A549 (cell line): ENCODE measurements at regions not wholly inside any gene's neighbourhood (a gene's known extent, or its start where the extent isn't known, plus 50 kb on each side); places are given as distances from the start of the nearest gene placed in this dataset.

Source experiments
- ATAC-seq, 2 experiments: fragments of 200-7000 bp in 1 of 2; fragments of >200 bp in 1 of 2; cut with Nextera tagmentation in 1 of 2; cut with Tn5 transposase in 1 of 2; 3 replicates each; pipeline versions ENCODE4 v1.8.0 to v1.9.1; 2018 to 2020; ENCODE audit warnings: mild to moderate bottlenecking in 1 of 2, moderate library complexity in 1 of 2
- CTCF ChIA-PET: fragments of 300-600 bp; sonication (Branson Sonifier 250); formaldehyde crosslinking; extraction: SDS; loops from one replicate; lab custom pipeline; 2021; ENCODE audit warnings: antibody characterized with exemption, inconsistent platforms; lab: Yijun Ruan, JAX
- POLR2A ChIA-PET: fragments of 350-600 bp; formaldehyde crosslinking; extraction: SDS; loops from one replicate; lab custom pipeline; 2021; ENCODE audit warnings: antibody characterized with exemption, inconsistent platforms; lab: Yijun Ruan, JAX
- DNase-seq, 2 experiments: peaks; one replicate each; pipeline versions ENCODE4 v3.0.0 to v3.0.0-alpha.2; 2011 to 2016; ENCODE audit warnings: low read depth in 1 of 2, low spot score in 1 of 2
- FAIRE-seq: peaks from 2 replicates; lab custom pipeline; 2011; peaks lifted over from hg19 to GRCh38; lab: Jason Lieb, UNC
- H3K27ac ChIP-seq, 2 experiments: fragments of >200 bp; sonication (Bioruptor Twin); formaldehyde crosslinking; 3 replicates each; pipeline ENCODE4 v1.5.1; 2016 to 2017
- H3K4me1 ChIP-seq: fragments of >200 bp; sonication (Bioruptor Twin); formaldehyde crosslinking; 3 replicates; pipeline ENCODE4 v1.6.1; 2016
- H3K4me2 ChIP-seq: fragments of >200 bp; sonication (Bioruptor Twin); formaldehyde crosslinking; 3 replicates; pipeline ENCODE4 v1.6.1; 2016
- H3K4me3 ChIP-seq: fragments of >200 bp; sonication (Bioruptor Twin); formaldehyde crosslinking; 3 replicates; pipeline ENCODE4 v1.5.1; 2016
- H3K9me3 ChIP-seq: fragments of >200 bp; sonication (Bioruptor Twin); formaldehyde crosslinking; 3 replicates; pipeline ENCODE4 v1.6.1; 2016
- CBX8 ChIP-seq: fragments of 200-600 bp; sonication (generic); IDR thresholded peaks from 2 replicates; pipeline ENCODE4 v1.6.1; 2016
- CHD2 ChIP-seq: fragments of 150-350 bp; IDR thresholded peaks from 2 replicates; pipeline ENCODE4 v1.6.1; 2014; ENCODE audit warnings: low read length; ENCODE audit not compliant: partially characterized antibody
- CHD4 ChIP-seq: fragments of 200-600 bp; sonication (generic); IDR thresholded peaks from 2 replicates; pipeline ENCODE4 v1.6.1; 2016; ENCODE audit warnings: antibody characterized with exemption, mild to moderate bottlenecking, borderline replicate concordance
- E2F6 ChIP-seq: IDR thresholded peaks from 2 replicates; pipeline ENCODE4 v1.6.1; 2012; ENCODE audit warnings: low read depth, borderline replicate concordance
- ELK1 ChIP-seq: fragments of 150-350 bp; IDR thresholded peaks from 2 replicates; pipeline ENCODE4 v1.6.1; 2014; ENCODE audit warnings: low read depth, mild to moderate bottlenecking, low read length
- EP300 ChIP-seq, 2 experiments: fragments of >200 bp; sonication (Bioruptor Twin); formaldehyde crosslinking; IDR thresholded peaks; 2 replicates in 1 of 2; 3 replicates in 1 of 2; pipeline ENCODE4 v1.6.1; 2016 to 2017
- ESRRA ChIP-seq: fragments of 150-350 bp; IDR thresholded peaks from 2 replicates; pipeline ENCODE4 v1.6.1; 2014; ENCODE audit warnings: mild to moderate bottlenecking, low read length, borderline replicate concordance
- FOSL2 ChIP-seq, 2 experiments: fragments of 450-650 bp in 1 of 2; fragments of >200 bp in 1 of 2; sonication (Bioruptor Twin) in 1 of 2; formaldehyde crosslinking; IDR thresholded peaks; 2 replicates each; pipeline versions ENCODE4 v1.5.0 to v1.6.1; 2016 to 2020; ENCODE audit warnings: mild to moderate bottlenecking in 1 of 2, moderate library complexity in 1 of 2
- FOXS1 ChIP-seq: fragments of 250-450 bp; sonication (Bioruptor Pico); IDR thresholded peaks from 2 replicates; pipeline ENCODE4 v1.5.0; 2020; ENCODE audit warnings: mild to moderate bottlenecking, moderate library complexity
- GATA3 ChIP-seq: IDR thresholded peaks from 2 replicates; pipeline ENCODE4 v1.6.1; 2012; ENCODE audit warnings: borderline replicate concordance
- HES2 ChIP-seq: fragments of >200 bp; sonication (Bioruptor Twin); formaldehyde crosslinking; IDR thresholded peaks from 2 replicates; pipeline ENCODE4 v1.6.1; 2016
- HEYL ChIP-seq: fragments of 250-450 bp; sonication (Bioruptor Pico); IDR thresholded peaks from 2 replicates; pipeline ENCODE4 v1.8.0; 2021; ENCODE audit warnings: mild to moderate bottlenecking, moderate library complexity
- HOXA7 ChIP-seq: fragments of 250-450 bp; sonication (Bioruptor Pico); IDR thresholded peaks from 2 replicates; pipeline ENCODE4 v1.5.0; 2020; ENCODE audit warnings: mild to moderate bottlenecking, moderate library complexity
- HOXB5 ChIP-seq: fragments of 250-450 bp; sonication (Bioruptor Pico); IDR thresholded peaks from 2 replicates; pipeline ENCODE4 v1.5.0; 2020; ENCODE audit warnings: mild to moderate bottlenecking, moderate library complexity
- JUN ChIP-seq, 2 experiments: fragments of >200 bp; sonication (Bioruptor Twin); formaldehyde crosslinking; IDR thresholded peaks; 2 replicates in 1 of 2; 3 replicates in 1 of 2; pipeline ENCODE4 v1.6.1; 2016 to 2017
- KDM1A ChIP-seq: fragments of 200-600 bp; sonication (generic); IDR thresholded peaks from 2 replicates; pipeline ENCODE4 v1.6.1; 2016; ENCODE audit warnings: low read depth, mild to moderate bottlenecking
- KDM5A ChIP-seq: fragments of 200-600 bp; sonication (generic); IDR thresholded peaks from 2 replicates; pipeline ENCODE4 v1.6.1; 2016; ENCODE audit warnings: antibody characterized with exemption, mild to moderate bottlenecking
- MAFK ChIP-seq: fragments of 450-650 bp; IDR thresholded peaks from 2 replicates; pipeline ENCODE4 v1.6.1; 2014; ENCODE audit not compliant: partially characterized antibody
- MAX ChIP-seq: IDR thresholded peaks from 2 replicates; pipeline ENCODE4 v1.6.1; 2012
- MAZ ChIP-seq: fragments of 150-350 bp; IDR thresholded peaks from 2 replicates; pipeline ENCODE4 v1.6.1; 2014; ENCODE audit warnings: antibody characterized with exemption, low read depth, low read length, borderline replicate concordance
- MYC ChIP-seq: IDR thresholded peaks from 2 replicates; pipeline ENCODE4 v1.6.1; 2012; ENCODE audit warnings: mild to moderate bottlenecking, inconsistent platforms, low read length, improper control_type of control experiment, borderline replicate concordance
- NFE2L2 ChIP-seq: fragments of 150-350 bp; conservative IDR thresholded peaks from 2 replicates; pipeline ENCODE4 v1.6.1; 2014; ENCODE audit warnings: low read length
- NR3C1 ChIP-seq: fragments of >200 bp; sonication (Bioruptor Twin); formaldehyde crosslinking; IDR thresholded peaks from 3 replicates; pipeline ENCODE4 v1.6.1; 2017
- PBX3 ChIP-seq: IDR thresholded peaks from 2 replicates; pipeline ENCODE4 v1.6.1; 2012
- POLR2AphosphoS2 ChIP-seq: conservative IDR thresholded peaks from 2 replicates; pipeline ENCODE4 v1.6.1; 2012; ENCODE audit warnings: low read length, improper control_type of control experiment, inconsistent platforms
- RAD21 ChIP-seq, 2 experiments: fragments of >200 bp in 1 of 2; sonication (Bioruptor Twin) in 1 of 2; formaldehyde crosslinking in 1 of 2; IDR thresholded peaks in 1 of 2; conservative IDR thresholded peaks in 1 of 2; 2 replicates in 1 of 2; 3 replicates in 1 of 2; pipeline ENCODE4 v1.6.1; 2012 to 2018; ENCODE audit warnings: inconsistent platforms in 1 of 2
- RFX5 ChIP-seq: fragments of 450-650 bp; IDR thresholded peaks from 2 replicates; pipeline ENCODE4 v1.7.1; 2014; ENCODE audit warnings: antibody characterized with exemption, mild to moderate bottlenecking, moderate library complexity
- RNF2 ChIP-seq: fragments of 200-600 bp; sonication (generic); IDR thresholded peaks from 2 replicates; pipeline ENCODE4 v1.6.1; 2016; ENCODE audit warnings: low read depth, mild to moderate bottlenecking, antibody characterized with exemption, moderate library complexity, borderline replicate concordance
- SMC3 ChIP-seq: fragments of >200 bp; sonication (Bioruptor Twin); formaldehyde crosslinking; IDR thresholded peaks from 3 replicates; pipeline ENCODE4 v1.6.1; 2018; ENCODE audit warnings: inconsistent platforms
- TFCP2L1 ChIP-seq: fragments of 250-450 bp; sonication (Bioruptor Pico); IDR thresholded peaks from 2 replicates; pipeline ENCODE4 v1.5.0; 2021; ENCODE audit warnings: mild to moderate bottlenecking
- ZC3H11A ChIP-seq: fragments of 450-650 bp; IDR thresholded peaks from 2 replicates; pipeline ENCODE4 v1.6.1; 2014; ENCODE audit warnings: antibody characterized with exemption, mild to moderate bottlenecking
- ZFP36 ChIP-seq: fragments of 450-650 bp; IDR thresholded peaks from 2 replicates; pipeline ENCODE4 v1.6.1; 2014; ENCODE audit warnings: borderline replicate concordance; ENCODE audit not compliant: partially characterized antibody
- WGBS: methylation state at CpG from one replicate; pipeline ENCODE4 v1.1.6; 2017; ENCODE audit errors: missing lambda C conversion rate; 5-methylcytosine and 5-hydroxymethylcytosine counted together

GRCh38 chr10:33092596-33092995, 134.6 kb upstream of the ITGB1 start:
- TF ChIP-seq HES2 (no peak), TFCP2L1 (CRISPR knock-in tag) (no peak), MYC (no peak), SMC3 (no peak)
- ATAC-seq (no peak), FAIRE-seq (no peak), DNase-seq (no peak)
- ChIA-PET POLR2A (no interaction called here), CTCF (interaction anchor here (1.0 to 3.6 kb wide), 5 partner anchors 9 to 26 kb away, joined by 4 to 11 read pairs (median 4); no protein-coding TSS in a partner anchor)
- H3K4me2 ChIP-seq = no peak overlapping the region
- WGBS = 90% methylated on average over 1 of the region's 1 CpG
- H3K4me3 ChIP-seq = no peak overlapping the region
- H3K4me1 ChIP-seq = peaks cover 2% of the 10 kb centered on the region; the same call in 1 of the 3 replicates
- no peak overlapping the region for H3K27ac ChIP-seq
- peaks cover 4% of the 10 kb centered on the region; the same call in 1 of the 3 replicates for H3K9me3 ChIP-seq

GRCh38 chr10:33091201-33091600, 133.2 kb upstream of the ITGB1 start:
- CTCF ChIA-PET = interaction anchor here (2.0 to 3.6 kb wide), 2 partner anchors 10 to 13 kb away, joined by 8 to 11 read pairs; no protein-coding TSS in a partner anchor
- Histone ChIP-seq H3K4me3 (no peak overlapping the region), H3K9me3 (peaks cover 4% of the 10 kb centered on the region; the same call in 1 of the 3 replicates), H3K4me1 (peaks cover 5% of the 10 kb centered on the region; the same call in 1 of the 3 replicates), H3K4me2 (no peak overlapping the region), H3K27ac (no peak overlapping the region)
- ATAC-seq = no peak
- DNase-seq = no peak
- TF ChIP-seq E2F6 (no peak), KDM5A (no peak), ZC3H11A (no peak), RNF2 (no peak), HOXA7 (CRISPR knock-in tag) (no peak), PBX3 (no peak), HEYL (CRISPR knock-in tag) (no peak), CHD2 (no peak), POLR2AphosphoS2 (no peak), FOXS1 (CRISPR knock-in tag) (no peak), ELK1 (no peak), MYC (no peak), NR3C1 (no peak), GATA3 (no peak), MAZ (no peak), HOXB5 (no peak)
- WGBS = 71% methylated on average over 1 of the region's 1 CpG
- FAIRE-seq = no peak
- POLR2A ChIA-PET = no interaction called here

- FAIRE-seq (peak; percentile 39), ATAC-seq (no peak), DNase-seq (no peak)
- peaks cover 5% of the 10 kb centered on the region; the same call in 1 of the 3 replicates for H3K4me1 ChIP-seq
- H3K4me3 ChIP-seq = no peak overlapping the region
- 84% methylated on average over 6 of the region's 6 CpGs for WGBS
- no peaks in the 10 kb centered on the region; the same call in 2 of the 3 replicates for H3K9me3 ChIP-seq
- POLR2A ChIA-PET = no interaction called here
- H3K4me2 ChIP-seq = no peak overlapping the region
- H3K27ac ChIP-seq = no peak overlapping the region
- CTCF ChIA-PET = no interaction called here
- no peak for TF ChIP-seq KDM5A
- TF ChIP-seq CBX8 = no peak
- TF ChIP-seq FOSL2 (IDR thresholded peaks at IDR 0.05) = no peak
- TF ChIP-seq FOSL2 (CRISPR knock-in tag; IDR thresholded peaks at IDR 0.05) = no peak
- no peak for TF ChIP-seq HES2
- no peak for TF ChIP-seq ZFP36
- TF ChIP-seq RFX5 = no peak
- no peak for TF ChIP-seq SMC3
- TF ChIP-seq RAD21 (conservative IDR thresholded peaks at IDR 0.05 in 1 of 2, IDR thresholded peaks at IDR 0.05 in 1 of 2) = no peak
- no peak for TF ChIP-seq HOXB5
- no peak for TF ChIP-seq FOXS1 (CRISPR knock-in tag)
- TF ChIP-seq CHD2 = no peak
- TF ChIP-seq NFE2L2 = no peak
- no peak for TF ChIP-seq MAX
- no peak for TF ChIP-seq EP300 (IDR thresholded peaks at IDR 0.05)
- no peak for TF ChIP-seq MAFK
- no peak for TF ChIP-seq ESRRA
- TF ChIP-seq CHD4 = no peak
- no peak for TF ChIP-seq JUN (IDR thresholded peaks at IDR 0.05)
- no peak for TF ChIP-seq KDM1A
These were observed 131.0 kb upstream of the ITGB1 start for GRCh38 chr10:33088990-33089389.
